HFF-Myc (cell line): ENCODE measurements at regions not wholly inside any gene's neighbourhood (a gene's known extent, or its start where the extent isn't known, plus 50 kb on each side); places are given as distances from the start of the nearest gene placed in this dataset.
"Not testable (repeated sequence)": the region's sequence is repeated elsewhere in the genome, so short reads cannot be mapped to it uniquely, and the experiment has no call there.

Experiments
- DNase-seq: peaks from one replicate; pipeline ENCODE4 v3.0.0-alpha.2; 2011; ENCODE audit warnings: low read depth; ENCODE audit errors: extremely low read depth
- H3K4me3 ChIP-seq: replicated peaks from 2 replicates; pipeline ENCODE4 v1.5.1; 2011; ENCODE audit warnings: low read depth, mild to moderate bottlenecking, control low read depth, low read length
- TF ChIP-seq, protein P1 (sequence below): IDR thresholded peaks from 2 replicates; pipeline ENCODE4 v1.5.1; 2012; ENCODE audit warnings: mild to moderate bottlenecking, low read depth, low read length, control low read depth; ENCODE audit errors: missing control alignments

DNA sequence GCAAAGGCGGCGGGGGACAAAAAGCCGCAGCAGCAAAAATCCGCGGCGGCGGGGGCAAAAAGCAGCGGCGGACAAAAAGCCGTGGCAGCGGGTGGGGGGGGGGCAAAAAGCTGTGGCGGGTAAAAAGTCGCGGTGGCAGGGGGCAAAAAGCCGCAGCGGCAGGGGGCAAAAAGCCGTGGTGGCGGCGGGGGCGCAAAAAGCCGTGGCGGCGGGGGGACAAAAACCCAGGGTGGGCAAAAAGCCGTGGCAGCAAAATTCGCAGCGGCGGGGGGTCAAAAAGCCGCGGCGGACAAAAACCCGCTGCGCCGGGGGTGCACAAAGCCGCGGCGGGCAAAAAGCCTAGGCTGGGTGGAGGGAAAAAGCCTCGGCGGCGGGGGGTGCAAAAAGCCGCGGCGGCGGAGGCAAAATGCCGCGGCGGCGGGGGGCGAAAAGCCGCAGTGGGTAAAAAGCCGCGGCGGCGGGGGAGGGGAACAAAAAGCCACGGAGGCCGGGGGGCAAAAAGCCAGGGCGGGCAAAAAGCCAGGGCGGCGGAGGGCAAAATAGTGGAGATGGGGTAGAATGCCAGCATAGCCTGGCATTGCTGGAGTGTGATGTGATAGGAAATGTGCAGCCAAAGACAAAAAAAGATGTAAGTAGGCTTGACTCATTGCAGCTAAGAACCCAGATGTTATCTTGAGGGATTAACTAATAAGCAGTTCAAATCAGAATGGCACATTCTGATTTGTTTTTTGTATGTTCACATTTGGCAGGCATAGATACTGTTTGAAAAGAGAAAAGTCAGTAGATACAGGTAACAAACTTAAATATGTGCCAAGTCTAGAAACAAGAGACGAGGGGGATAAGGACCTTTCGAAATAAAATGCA lies 1076.3 kb downstream of the RPIA start:
- TF ChIP-seq, protein P1, sequence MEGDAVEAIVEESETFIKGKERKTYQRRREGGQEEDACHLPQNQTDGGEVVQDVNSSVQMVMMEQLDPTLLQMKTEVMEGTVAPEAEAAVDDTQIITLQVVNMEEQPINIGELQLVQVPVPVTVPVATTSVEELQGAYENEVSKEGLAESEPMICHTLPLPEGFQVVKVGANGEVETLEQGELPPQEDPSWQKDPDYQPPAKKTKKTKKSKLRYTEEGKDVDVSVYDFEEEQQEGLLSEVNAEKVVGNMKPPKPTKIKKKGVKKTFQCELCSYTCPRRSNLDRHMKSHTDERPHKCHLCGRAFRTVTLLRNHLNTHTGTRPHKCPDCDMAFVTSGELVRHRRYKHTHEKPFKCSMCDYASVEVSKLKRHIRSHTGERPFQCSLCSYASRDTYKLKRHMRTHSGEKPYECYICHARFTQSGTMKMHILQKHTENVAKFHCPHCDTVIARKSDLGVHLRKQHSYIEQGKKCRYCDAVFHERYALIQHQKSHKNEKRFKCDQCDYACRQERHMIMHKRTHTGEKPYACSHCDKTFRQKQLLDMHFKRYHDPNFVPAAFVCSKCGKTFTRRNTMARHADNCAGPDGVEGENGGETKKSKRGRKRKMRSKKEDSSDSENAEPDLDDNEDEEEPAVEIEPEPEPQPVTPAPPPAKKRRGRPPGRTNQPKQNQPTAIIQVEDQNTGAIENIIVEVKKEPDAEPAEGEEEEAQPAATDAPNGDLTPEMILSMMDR = no peak
- DNase-seq = no peak
- H3K4me3 ChIP-seq = no peak overlapping the region

DNA sequence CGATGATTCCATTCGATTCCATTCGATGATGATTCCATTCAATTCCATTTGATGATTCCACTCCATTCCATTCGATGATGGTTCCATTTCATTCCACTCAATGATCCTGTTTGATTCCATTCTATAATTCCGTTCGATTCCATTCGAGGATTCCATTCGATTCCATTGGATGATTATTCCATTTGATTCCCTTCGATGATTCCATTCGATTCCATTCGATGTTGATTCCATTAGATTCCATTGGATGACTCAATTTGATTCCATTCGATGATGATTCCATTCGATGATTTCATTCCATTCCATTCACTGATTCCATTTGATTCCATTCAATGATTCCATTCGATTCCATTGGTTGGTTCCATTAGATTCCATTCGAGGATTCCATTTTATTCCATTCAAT lies 1084.4 kb downstream of the RPIA start:
- no peak overlapping the region for H3K4me3 ChIP-seq
- no peak for DNase-seq
- TF ChIP-seq, protein P1 = no peak

DNA sequence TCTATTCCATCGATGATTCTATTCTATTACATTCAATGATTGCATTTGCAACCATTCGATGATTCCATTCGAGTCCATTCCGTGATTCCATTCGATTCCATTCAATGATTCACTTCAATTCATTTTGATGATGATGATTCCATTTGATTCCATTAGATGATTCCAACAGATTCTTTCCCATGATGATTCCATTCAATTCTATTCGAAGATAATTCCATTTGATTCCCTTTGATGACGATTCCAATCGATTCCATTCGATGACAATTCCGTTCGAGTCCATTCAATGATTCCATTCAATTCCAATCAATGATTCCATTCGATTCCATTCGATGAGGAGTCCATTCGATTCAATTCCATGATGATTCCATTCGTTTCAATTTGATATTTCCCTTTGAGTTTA lies 1088.8 kb downstream of the RPIA start:
- TF ChIP-seq, protein P1 = no peak
- no peak overlapping the region for H3K4me3 ChIP-seq
- DNase-seq = no peak

DNA sequence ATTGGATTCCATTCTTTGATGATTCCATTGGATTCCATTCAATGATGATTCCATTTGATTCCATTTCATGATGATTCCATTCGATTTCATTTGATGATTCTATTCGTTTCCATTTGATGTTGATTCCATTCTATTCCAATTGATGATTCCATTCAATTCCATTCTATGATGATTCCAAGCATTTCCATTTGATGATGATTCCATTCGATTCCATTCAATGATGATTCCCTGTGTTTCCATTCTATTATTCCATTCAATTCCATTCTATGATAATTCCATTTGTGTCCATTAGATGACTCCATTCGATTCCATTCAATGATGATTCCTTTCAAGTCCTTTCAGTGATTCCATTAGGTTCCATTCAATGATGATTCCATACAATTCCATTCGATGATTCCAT lies 1090.5 kb downstream of the RPIA start:
- TF ChIP-seq, protein P1 = no peak
- no peak for DNase-seq
- H3K4me3 ChIP-seq = no peak overlapping the region

DNA sequence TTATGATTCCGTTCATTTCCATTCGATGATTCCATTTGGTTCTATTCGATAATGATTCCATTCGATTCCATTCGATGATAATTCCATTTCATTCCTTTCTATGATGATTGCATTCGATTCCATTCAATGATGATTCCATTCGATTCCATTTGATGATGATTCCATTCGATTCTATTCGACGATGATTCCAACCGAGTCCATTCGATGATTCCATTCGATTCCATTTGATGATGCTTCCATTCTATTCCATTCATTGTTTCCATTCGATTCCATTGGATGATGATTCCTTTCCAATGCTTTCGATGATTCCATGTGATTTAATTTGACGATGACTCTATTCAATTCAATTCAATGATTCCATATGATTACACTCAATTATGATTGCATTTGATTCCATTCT lies 1093.5 kb downstream of the RPIA start:
- TF ChIP-seq, protein P1 = no peak

DNA sequence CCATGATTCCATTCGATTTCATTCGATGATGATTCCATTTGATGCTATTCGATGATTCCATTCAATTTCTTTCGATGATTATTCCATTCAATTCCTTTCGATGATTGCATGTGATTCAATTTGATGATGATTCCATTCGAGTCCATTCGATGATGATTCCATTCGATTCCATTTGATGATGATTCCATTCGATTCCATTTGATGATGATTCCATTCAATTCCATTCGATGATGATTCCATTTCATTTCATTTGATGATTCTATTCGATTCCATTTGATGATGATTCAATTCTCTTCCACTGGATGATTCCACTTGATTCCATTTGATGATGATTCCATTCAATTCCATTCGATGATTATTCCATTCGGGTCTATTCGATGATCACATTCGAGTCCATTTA lies 1094.1 kb downstream of the RPIA start:
- H3K4me3 ChIP-seq = not testable (repeated sequence)

More for the DNA sequence above, 1093.5 kb downstream of the RPIA start:
- DNase-seq = no peak
- H3K4me3 ChIP-seq = no peak overlapping the region

DNA sequence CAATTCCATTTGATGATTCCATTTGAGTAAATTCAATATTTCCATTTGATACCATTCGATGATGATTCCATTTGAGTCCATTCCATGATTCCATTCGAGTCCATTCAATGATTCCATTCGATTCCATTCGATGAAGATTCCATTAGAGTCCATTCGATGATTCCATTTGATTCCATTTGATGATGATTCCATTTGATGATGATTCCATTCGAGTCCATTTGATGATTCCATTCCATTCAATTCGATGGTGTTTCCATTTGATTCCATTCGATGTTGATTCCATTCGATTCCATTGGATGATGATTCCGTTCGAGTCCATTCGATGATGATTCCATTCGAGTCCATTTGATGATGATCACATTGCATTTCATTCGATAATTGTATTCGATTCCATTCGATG lies 1095.2 kb downstream of the RPIA start:
- not testable (repeated sequence) for DNase-seq, H3K4me3 ChIP-seq

More for the DNA sequence above, 1094.1 kb downstream of the RPIA start:
- not testable (repeated sequence) for DNase-seq

DNA sequence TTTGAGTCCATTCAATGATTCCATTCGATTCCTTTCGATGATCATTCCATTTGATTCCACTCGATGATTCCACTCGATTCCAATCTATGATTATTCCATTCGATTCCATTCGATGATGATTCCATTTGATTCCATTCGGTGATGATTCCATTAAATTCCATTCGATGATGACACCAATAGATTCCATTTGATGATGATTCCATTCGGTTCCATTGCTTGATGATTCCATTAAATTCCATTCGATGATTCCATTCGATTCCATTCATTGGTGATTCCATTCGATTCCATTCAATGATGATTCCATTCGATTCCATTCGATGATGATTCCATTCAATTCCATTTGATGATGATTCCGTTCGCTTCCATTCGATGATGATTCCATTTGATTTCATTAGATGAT lies 1104.1 kb downstream of the RPIA start:
- not testable (repeated sequence) for H3K4me3 ChIP-seq, DNase-seq
